ENCODE measurements at regions not wholly inside any gene's neighbourhood (a gene's known extent, or its start where the extent isn't known, plus 50 kb on each side); places are given as distances from the start of the nearest gene placed in this dataset.

DNA sequence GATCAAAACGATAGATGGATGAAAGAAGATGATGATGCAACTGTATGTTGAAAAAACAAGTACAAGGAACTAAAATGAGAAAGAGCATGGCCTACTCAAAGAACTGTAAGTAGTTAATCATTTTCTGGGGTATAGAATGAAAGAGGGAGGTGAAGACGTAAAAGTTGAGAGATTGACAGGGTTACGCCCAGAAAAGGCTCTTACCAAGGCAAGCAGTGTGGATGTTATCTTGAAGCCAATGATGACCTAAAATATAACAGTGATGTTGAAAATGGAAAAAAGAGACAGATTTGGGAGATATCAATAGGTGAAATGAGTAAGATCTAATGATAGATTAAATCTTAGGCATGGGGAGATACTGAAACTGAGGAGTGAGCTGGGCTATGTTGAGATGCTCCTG, 80.4 kb upstream of the GNAQ start:
- RAD21 ChIA-PET (ENCODE audit: low non-redundant PET in 1 of 2, low total read pairs in 2 of 2, uncharacterized antibody in 2 of 2, unreplicated experiment in 2 of 2) = no interaction called here

More for the DNA sequence above, 80.4 kb upstream of the GNAQ start:
- H3K4me3 ChIP-seq (replicated peaks in 1 of 2; ENCODE audit: low read depth in 1 of 2, low read length in 2 of 2) = no peak overlapping the region
- ATAC-seq (no peak), DNase-seq (ENCODE audit: low read depth, low spot score) (no peak)
- H3K27ac ChIP-seq (ENCODE audit: low read depth, low read length) = no peak overlapping the region
- H3K9ac ChIP-seq (ENCODE audit: low read length) = no peak overlapping the region
- no peak overlapping the region for H3K4me2 ChIP-seq (ENCODE audit: low read length)
- H3K9me3 ChIP-seq (ENCODE audit: control insufficient read depth in 1 of 2, insufficient read depth in 1 of 2, low read depth in 1 of 2, low read length in 2 of 2) = no peaks in the 10 kb centered on the region
- no peak overlapping the region for H2AFZ ChIP-seq (ENCODE audit: low read depth, low read length, poor library complexity, severe bottlenecking)
- no peak for TF ChIP-seq YY1 (IDR thresholded peaks at IDR 0.05; ENCODE audit: extremely low read depth, insufficient replicate concordance, low read depth, low read length)
- TF ChIP-seq CEBPB (IDR thresholded peaks at IDR 0.05; ENCODE audit: low read depth) = no peak
- no peak for TF ChIP-seq ZNF274 (IDR thresholded peaks at IDR 0.05; ENCODE audit: low read depth, low read length)
- TF ChIP-seq, protein P1, sequence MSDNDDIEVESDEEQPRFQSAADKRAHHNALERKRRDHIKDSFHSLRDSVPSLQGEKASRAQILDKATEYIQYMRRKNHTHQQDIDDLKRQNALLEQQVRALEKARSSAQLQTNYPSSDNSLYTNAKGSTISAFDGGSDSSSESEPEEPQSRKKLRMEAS (IDR thresholded peaks at IDR 0.05) = no peak
- no peak for TF ChIP-seq POLR2A (IDR thresholded peaks at IDR 0.05; ENCODE audit: borderline replicate concordance, extremely low read depth, insufficient read depth, insufficient read length)
- TF ChIP-seq ELF1 (IDR thresholded peaks at IDR 0.05; ENCODE audit: borderline replicate concordance, low read depth) = no peak
- TF ChIP-seq, protein P2, sequence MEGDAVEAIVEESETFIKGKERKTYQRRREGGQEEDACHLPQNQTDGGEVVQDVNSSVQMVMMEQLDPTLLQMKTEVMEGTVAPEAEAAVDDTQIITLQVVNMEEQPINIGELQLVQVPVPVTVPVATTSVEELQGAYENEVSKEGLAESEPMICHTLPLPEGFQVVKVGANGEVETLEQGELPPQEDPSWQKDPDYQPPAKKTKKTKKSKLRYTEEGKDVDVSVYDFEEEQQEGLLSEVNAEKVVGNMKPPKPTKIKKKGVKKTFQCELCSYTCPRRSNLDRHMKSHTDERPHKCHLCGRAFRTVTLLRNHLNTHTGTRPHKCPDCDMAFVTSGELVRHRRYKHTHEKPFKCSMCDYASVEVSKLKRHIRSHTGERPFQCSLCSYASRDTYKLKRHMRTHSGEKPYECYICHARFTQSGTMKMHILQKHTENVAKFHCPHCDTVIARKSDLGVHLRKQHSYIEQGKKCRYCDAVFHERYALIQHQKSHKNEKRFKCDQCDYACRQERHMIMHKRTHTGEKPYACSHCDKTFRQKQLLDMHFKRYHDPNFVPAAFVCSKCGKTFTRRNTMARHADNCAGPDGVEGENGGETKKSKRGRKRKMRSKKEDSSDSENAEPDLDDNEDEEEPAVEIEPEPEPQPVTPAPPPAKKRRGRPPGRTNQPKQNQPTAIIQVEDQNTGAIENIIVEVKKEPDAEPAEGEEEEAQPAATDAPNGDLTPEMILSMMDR (IDR thresholded peaks at IDR 0.05 in 2 of 3, conservative IDR thresholded peaks at IDR 0.05 in 1 of 3; ENCODE audit: borderline replicate concordance in 1 of 3, insufficient read depth in 1 of 3, low read depth in 2 of 3, low read length in 2 of 3) = no peak
- no peak for TF ChIP-seq ZFX (IDR thresholded peaks at IDR 0.05)
- TF ChIP-seq SIN3A (IDR thresholded peaks at IDR 0.05; ENCODE audit: low read depth) = no peak
- TF ChIP-seq SRF (IDR thresholded peaks at IDR 0.05; ENCODE audit: low read depth) = no peak
- TF ChIP-seq, protein P3, sequence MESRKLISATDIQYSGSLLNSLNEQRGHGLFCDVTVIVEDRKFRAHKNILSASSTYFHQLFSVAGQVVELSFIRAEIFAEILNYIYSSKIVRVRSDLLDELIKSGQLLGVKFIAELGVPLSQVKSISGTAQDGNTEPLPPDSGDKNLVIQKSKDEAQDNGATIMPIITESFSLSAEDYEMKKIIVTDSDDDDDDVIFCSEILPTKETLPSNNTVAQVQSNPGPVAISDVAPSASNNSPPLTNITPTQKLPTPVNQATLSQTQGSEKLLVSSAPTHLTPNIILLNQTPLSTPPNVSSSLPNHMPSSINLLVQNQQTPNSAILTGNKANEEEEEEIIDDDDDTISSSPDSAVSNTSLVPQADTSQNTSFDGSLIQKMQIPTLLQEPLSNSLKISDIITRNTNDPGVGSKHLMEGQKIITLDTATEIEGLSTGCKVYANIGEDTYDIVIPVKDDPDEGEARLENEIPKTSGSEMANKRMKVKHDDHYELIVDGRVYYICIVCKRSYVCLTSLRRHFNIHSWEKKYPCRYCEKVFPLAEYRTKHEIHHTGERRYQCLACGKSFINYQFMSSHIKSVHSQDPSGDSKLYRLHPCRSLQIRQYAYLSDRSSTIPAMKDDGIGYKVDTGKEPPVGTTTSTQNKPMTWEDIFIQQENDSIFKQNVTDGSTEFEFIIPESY (IDR thresholded peaks at IDR 0.05; ENCODE audit: extremely low read depth, insufficient replicate concordance, low read length) = no peak
- TF ChIP-seq, protein P4, sequence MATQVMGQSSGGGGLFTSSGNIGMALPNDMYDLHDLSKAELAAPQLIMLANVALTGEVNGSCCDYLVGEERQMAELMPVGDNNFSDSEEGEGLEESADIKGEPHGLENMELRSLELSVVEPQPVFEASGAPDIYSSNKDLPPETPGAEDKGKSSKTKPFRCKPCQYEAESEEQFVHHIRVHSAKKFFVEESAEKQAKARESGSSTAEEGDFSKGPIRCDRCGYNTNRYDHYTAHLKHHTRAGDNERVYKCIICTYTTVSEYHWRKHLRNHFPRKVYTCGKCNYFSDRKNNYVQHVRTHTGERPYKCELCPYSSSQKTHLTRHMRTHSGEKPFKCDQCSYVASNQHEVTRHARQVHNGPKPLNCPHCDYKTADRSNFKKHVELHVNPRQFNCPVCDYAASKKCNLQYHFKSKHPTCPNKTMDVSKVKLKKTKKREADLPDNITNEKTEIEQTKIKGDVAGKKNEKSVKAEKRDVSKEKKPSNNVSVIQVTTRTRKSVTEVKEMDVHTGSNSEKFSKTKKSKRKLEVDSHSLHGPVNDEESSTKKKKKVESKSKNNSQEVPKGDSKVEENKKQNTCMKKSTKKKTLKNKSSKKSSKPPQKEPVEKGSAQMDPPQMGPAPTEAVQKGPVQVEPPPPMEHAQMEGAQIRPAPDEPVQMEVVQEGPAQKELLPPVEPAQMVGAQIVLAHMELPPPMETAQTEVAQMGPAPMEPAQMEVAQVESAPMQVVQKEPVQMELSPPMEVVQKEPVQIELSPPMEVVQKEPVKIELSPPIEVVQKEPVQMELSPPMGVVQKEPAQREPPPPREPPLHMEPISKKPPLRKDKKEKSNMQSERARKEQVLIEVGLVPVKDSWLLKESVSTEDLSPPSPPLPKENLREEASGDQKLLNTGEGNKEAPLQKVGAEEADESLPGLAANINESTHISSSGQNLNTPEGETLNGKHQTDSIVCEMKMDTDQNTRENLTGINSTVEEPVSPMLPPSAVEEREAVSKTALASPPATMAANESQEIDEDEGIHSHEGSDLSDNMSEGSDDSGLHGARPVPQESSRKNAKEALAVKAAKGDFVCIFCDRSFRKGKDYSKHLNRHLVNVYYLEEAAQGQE (IDR thresholded peaks at IDR 0.05; ENCODE audit: low read depth) = no peak
- TF ChIP-seq RAD21 (IDR thresholded peaks at IDR 0.05; ENCODE audit: low read depth) = no peak
- no peak for TF ChIP-seq EZH2phosphoT487 (IDR thresholded peaks at IDR 0.05; ENCODE audit: borderline replicate concordance)
- TF ChIP-seq JUND (IDR thresholded peaks at IDR 0.05) = no peak
- no peaks in the 10 kb centered on the region for H3K4me1 ChIP-seq (ENCODE audit: control insufficient read depth in 1 of 2, insufficient read depth in 2 of 2, low read length in 2 of 2)
- ChIA-PET CTCF (no interaction called here), POLR2A (no interaction called here)
- no peaks in the 10 kb centered on the region for H3K9me2 ChIP-seq (ENCODE audit: insufficient read depth)
- intact Hi-C loops (cut with micrococcal nuclease) = loop anchor here (10.0 kb wide), 1 partner anchor 447 kb away; no protein-coding TSS in a partner anchor
- H3K79me2 ChIP-seq (ENCODE audit: insufficient read depth, low read length) = no peaks in the 10 kb centered on the region
- no peaks in the 10 kb centered on the region for H3K36me3 ChIP-seq (ENCODE audit: control insufficient read depth in 1 of 2, insufficient read depth in 2 of 2, low read length in 2 of 2)
- no peaks in the 10 kb centered on the region for H3K27me3 ChIP-seq (ENCODE audit: insufficient read depth, low read length)
- no TSS peak for BruUV-seq (replicated peaks)
- H4K20me1 ChIP-seq (ENCODE audit: insufficient read depth) = no peaks in the 10 kb centered on the region

Measured in HCT116 (cell line).